Muscle of arm (tissue), 1 donor: ENCODE measurements at regions not wholly inside any gene's neighbourhood (a gene's known extent, or its start where the extent isn't known, plus 50 kb on each side); places are given as distances from the start of the nearest gene placed in this dataset.
A peak's percentile ranks its signal among the peaks of the same experiment; 100 is the strongest.
"Not testable (repeated sequence)": the region's sequence is repeated elsewhere in the genome, so short reads cannot be mapped to it uniquely, and the experiment has no call there.

Experiments used
- DNase-seq: peaks from one replicate; pipeline ENCODE4 v3.0.0-alpha.2; 2013

DNA sequence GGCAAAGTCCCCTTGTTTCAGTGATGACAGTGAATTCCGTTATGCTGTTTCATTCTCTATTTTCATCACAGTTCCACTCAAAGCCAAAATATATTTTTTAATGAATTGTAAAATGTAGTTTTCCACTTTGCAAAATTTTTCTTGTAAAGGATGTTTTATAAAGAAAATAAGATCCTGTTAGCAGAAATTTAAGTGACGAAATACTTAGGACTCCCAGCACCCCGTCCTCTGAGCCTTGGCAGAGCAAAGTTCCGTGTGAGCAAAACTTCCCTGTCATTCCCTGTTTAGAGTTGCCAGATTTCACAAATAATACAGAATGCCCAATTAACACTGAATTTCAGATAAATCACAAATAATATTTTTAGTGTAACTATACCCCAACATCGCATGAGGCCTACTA lies 81.0 kb upstream of the RBPJ start:
- DNase-seq: no peak

DNA sequence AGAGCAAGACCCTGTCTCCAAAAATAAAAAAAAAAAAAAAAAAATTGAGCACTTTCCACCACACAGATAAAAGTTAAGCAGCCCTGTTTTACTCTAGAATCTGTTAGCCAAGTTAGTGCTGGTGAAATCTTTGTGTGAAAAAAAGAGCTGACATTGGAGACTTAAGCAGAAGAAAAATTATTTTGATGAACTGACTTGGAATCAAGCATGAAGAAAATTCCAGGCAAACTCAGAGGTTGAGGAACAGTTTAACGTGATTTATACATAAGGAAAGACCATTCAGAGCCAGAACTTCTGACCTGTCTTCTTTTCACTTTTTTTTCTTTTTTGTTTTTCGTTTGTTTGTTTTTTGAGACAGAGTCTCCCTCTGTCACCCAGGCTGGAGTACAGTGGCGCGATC lies 79.6 kb upstream of the RBPJ start:
- peak; percentile 51 for DNase-seq

DNA sequence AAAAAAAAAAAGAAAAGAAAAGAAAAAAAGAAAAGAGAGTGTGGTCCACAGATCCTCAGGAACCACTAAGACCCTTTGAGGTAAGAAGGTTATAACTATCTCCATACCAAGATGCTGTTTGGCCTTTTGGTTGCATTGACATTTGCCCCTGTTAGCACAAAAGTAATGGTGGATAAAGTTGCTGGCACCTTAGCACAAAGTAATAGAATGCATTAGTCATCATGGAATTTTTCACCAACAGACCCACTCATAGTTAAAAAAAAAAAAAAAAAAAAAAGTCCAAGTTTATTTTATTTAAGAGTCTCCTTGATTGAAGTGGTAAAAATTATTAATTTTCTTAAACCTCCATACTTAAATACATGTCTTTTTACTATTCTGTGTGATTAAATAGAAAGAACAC lies 78.4 kb upstream of the RBPJ start:
- DNase-seq: no peak

DNA sequence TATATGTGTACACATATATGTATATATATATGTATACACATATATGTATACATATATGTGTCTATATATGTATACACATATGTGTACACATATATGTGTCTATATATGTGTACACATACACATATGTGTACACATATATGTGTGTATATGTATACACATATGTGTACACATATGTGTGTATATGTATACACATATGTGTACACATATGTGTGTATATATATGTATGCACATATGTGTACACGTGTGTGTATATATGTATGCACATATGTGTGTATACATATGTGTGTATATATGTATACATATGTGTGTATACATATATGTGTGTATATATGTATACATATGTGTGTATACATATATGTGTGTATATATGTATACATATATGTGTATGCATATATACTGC lies 76.7 kb upstream of the RBPJ start:
- DNase-seq: not testable (repeated sequence)

DNA sequence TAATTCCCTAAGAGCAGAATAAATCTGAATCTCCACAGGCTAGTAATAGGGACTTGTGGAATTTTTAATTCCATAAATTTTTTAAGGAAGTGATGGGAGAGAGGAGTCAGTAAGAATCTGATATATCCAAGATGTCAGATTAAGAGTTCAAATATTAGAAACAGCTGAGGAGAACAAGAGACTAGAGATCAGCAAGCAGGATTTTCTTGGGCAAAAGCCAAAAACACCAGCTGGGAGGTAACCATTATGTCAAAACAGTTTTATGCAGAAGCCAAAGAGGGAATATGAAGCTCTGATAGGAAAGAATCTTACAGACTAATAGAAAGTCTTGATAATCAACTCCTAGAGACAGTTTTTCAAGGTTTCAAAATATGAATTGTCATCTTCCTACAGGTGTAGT lies 72.2 kb upstream of the RBPJ start:
- DNase-seq: peak; percentile 84

DNA sequence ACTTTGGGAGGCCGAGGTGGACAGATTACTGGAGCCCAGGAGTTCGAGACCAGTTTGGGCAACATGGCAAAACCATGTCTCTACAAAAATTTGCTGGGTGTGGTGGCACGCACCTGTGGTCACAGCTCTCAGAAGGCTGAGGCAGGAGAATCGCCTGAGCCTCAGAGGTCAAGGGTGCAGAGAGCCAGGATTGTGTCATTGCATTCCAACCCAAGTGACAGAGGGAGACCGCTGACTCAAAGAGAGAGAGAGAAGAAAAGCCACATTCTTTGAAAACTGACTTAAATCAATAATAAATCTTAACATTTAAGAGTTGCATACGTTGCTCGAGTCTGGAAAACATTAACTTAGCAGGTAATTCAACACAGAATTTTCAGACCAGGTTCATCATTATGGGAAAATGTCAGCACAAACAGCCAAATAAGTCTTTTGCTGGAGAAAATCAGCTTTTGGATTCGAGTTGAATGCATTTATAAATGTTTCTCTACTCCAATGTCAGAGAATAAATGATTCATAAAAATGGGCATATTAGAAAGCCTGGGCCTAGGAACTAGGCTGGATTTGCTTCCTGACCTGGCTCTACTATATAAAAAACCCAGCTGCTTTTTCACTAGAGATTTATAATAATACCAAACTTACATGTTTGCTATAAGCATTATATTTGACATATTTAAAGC lies 68.3 kb upstream of the RBPJ start:
- DNase-seq: no peak

DNA sequence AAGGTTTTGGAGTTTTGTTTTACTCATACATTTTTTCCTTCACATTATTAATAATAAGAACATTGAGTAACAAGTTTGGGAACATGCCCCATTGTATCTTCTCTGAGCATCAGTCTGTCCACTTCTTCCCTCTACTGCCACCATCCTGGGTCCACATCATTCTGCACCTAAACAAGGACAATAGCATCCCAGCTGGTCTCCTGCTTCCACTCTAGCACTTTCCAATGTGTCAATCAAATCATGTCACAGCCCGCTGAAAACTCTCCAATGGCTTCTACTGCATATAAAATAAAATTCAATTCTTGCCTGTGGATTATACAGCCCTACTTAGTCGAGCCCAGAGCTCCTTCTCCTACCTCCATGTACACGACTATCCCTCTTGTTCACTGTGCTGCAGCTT lies 66.8 kb upstream of the RBPJ start:
- DNase-seq: no peak

DNA sequence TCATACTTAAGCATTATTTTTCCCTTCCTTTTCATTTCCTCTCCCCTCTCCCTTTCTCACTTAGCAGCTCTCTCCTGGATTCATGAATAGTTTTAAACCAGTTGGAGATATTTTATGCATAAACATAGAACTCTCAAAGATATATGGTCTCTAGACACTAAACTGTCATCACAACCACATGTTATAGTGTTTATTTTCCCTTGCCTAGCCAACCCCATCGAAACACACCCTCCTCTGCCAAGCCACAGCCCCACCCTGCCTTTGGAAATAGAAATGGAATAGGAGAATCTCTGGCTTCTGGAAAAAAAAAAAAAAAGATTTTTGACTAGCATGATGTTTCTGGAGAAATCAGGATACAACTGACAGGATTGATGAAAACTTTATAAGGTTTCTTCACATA lies 64.8 kb upstream of the RBPJ start:
- DNase-seq: peak; percentile 66

DNA sequence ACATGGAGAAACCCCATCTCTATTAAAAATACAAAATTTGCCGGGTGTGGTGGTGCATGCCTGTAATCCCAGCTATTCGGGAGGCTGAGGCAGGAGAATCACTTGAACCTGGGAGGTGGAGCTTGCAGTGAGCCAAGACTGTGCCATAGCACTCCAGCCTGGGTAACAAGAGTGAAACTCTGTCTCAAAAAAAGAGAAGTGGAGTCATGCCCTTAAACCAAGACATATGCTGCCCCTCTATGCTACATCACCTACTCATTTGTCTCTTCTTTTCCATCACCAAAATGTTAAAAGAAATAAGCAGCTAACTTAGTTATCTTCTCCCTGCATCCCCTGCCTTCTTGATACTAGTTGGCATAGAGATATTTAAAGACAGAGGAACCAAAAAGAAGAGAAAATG lies 63.4 kb upstream of the RBPJ start:
- not testable (repeated sequence) for DNase-seq

DNA sequence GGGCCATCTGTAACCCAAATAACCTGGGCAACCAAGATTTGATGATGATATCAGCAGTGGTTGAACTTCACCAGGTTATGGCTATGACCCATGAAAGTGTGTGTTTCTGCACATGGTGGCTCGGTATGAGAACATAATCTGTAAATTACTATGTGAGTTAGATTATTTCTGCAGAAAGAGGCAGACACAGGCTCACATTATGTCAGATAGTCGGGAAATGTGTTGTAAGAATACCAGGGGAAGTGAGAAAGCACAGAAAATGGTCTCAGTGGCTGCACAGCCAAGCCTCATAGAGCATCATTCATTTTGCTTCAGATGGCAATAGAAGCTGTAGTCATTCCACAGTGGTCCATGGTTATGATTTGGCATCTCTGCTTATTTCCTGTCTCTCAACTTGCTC lies 63.0 kb upstream of the RBPJ start:
- no peak for DNase-seq

DNA sequence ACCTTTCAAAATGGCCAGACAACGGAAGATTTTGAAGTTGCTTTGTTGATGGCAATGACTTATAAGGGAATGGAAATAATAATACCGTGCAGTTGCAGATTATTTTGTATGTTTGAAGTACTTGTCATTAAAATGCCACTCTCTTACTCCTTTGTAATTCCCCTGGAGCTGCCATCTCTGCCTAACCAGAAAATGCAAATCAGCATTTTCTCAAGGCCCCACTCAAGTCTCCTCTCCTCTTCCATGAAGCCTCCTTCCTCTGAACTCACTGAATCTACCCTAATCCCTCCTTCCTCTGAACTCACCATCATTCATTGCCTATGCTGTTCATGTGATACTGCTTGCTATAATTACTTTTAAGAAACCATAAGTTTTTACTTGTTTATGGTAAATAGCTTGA lies 60.2 kb upstream of the RBPJ start:
- DNase-seq: no peak

DNA sequence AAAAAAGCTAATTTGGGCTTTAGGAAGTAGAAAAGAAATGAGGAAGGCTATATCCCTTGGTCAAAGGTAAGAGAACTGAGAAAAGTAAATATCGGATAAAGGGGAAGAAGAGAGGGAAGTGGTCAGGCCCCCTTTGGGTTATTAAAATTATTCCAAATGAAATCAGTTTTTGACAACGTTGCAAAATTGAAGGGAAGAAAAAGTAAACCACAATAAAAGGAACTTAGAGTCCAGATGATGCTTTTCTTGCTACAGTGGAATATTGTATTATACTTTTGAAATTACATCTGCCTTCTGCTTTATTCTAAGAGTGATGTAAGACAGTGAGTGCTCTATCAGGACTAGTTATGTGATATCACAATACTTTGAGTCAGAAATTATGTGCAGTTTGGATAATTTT lies 59.4 kb upstream of the RBPJ start:
- DNase-seq: no peak

DNA sequence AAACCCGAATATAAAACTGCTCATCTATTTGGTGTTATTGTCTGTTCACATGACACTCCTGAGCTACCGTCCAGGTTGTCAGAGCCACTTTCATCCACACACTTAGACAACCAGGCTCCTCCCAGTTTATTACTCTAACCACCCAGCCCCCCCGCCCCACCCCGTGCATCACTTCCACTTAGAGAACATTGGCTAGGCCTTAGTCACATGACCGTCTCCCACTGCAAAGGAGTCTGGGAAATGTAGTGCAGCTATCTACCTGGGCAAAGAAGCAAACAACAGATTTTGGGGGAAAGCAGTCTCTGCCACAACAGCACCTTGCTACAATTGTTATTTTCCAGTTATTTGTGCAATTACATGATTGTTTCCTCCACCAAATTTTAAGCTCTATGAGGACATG lies 57.6 kb upstream of the RBPJ start:
- no peak for DNase-seq

DNA sequence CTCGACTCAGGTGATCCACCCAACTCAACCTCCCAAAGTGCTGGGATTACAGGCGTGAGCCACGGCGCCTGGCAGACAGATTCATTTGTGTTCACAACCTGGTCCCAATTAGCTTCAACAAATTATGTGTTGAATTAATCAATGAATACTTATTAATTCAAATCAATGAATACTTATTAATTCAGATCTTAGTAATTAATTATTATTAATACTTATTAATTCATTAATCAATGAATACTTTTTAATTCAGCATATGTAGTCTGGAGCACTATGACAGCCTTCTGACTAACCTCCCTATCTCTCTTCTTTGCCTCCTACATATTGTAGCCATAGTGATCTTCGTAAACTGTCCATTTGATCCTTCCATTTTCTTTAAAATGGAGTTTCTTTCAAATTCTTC lies 56.7 kb upstream of the RBPJ start:
- DNase-seq: no peak

DNA sequence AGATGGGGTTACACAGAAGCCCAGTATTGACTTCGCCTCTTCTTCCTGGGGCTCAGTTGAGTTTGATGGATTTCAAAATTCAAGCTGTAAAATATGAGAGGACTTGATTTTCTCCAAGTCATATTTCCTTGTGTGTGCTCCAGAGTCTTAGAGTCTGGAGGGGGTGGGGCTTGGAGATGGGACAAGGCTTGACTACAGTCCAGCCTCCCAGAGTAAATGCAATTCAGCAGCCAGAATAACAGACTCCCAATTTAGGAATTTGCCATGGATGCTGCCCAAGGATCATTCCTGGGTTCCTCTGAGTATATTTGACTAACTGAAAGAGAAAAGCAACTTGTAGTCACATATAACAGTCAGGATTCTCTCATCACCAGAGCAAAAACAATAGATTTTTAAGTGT lies 53.7 kb upstream of the RBPJ start:
- peak; percentile 94 for DNase-seq

DNA sequence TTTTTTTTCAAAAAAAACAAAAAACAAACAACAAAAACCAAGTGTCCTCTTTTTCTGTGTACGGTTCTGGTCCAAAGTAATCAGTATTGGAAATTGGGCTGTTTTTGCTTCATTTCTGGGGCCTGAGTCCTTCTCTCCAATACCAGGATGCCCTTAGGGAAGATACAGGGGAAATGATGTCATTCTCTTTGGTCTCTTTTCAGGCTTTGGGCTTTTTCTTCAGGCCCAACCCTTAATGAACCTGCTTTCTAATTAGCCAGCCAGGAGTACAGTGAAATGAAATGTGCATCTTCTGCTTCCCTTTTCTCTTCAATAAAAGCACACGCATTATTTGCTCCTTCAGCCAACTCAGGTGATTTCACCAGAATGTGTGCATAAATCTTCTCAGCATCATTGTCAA lies 52.6 kb upstream of the RBPJ start:
- DNase-seq: no peak

DNA sequence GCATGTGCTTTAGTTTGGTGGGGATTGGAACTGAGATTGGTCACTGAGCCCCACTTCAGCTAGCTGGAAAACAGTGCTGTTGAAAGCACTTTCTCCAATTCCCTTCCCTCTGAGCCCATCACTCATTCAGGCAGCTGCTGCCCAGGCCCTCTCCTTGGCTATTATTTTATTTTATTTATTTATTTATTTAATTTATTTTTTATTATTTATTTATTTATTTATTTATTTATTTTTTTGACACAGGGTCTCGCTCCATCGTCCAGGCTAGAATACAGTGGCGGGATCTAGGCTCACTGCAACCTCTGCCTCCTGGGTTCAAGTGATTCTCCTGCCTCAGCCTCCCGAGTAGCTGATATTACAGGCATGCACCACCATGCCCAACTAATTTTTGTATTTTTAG lies 51.8 kb upstream of the RBPJ start:
- DNase-seq: no peak
